Myocyte (in vitro differentiated cells): ENCODE measurements at regions not wholly inside any gene's neighbourhood (a gene's known extent, or its start where the extent isn't known, plus 50 kb on each side); places are given as distances from the start of the nearest gene placed in this dataset.

ENCODE experiments used
- DNase-seq: peaks from one replicate; pipeline ENCODE4 v3.0.0-alpha.2; 2012; ENCODE audit warnings: low read depth

DNA sequence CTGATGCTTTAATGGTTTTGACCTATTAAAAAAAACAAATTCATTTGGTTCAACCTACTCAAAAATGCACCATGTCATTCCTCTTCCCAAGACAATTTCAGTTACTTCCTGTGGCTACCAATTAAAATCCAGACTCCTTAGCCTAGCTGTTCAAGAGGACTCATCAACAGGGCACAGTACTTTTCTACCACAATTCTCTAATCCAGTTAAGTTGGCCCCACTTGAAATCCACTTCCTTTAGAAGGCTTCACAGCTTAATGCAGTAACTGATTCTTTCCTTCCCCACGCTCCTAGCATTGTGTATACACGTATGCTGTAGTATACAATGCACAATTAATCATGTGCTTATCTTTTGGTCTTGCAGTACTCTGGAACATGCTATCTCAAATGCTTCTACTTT lies 129.8 kb downstream of the UGT8 start:
- no peak for DNase-seq

DNA sequence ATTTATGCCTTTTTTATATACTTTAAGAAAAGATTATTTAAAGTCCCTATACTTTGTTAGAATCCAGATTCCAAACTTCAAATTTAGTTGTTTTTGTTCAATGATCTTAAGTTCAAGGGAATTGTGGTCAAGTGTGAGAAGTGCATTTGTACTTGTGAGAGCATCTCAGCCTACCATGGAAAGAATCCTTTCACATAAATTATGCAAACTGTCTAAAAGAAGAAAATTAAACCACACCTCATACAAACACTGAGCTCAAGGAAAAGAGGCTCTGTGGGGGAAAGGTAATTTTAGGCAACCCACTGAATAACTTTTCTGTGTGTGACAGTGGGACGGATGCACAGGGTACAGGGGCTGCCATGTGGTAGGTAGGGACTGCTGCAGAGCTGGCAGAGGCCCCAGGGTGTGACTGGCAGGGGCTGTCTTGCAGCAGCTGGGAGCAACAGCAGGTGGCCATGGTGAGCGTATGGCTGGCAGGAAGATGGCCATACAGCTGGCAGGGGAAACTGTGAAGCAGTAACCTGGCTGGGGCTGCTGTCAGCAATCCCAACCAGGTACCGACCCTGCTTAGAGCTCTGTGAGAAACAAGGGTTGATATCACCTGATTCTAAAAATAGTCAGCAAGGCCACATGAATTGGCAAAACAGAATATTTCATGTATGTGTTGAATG lies 130.6 kb downstream of the UGT8 start:
- DNase-seq, result peak; percentile 8

DNA sequence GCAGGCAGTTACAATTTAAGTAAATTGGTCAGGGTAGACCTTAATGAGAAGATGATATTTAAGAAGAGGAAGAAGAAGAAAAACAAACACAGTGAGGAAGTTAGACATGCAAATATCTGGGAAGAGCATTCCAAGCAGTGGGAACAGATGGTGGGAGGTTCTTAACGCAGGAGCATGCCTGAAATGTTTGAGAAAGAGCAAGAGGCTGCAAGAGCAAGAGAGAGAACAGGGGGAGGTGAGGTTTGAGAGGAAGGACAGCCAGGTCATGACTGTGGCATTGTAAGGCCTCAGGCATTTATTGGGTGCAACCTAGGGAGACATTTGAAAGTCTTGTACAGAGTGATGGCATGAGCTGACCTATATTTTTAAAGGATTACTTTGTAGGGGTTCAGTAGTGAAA lies 136.0 kb downstream of the UGT8 start:
- no peak for DNase-seq

DNA sequence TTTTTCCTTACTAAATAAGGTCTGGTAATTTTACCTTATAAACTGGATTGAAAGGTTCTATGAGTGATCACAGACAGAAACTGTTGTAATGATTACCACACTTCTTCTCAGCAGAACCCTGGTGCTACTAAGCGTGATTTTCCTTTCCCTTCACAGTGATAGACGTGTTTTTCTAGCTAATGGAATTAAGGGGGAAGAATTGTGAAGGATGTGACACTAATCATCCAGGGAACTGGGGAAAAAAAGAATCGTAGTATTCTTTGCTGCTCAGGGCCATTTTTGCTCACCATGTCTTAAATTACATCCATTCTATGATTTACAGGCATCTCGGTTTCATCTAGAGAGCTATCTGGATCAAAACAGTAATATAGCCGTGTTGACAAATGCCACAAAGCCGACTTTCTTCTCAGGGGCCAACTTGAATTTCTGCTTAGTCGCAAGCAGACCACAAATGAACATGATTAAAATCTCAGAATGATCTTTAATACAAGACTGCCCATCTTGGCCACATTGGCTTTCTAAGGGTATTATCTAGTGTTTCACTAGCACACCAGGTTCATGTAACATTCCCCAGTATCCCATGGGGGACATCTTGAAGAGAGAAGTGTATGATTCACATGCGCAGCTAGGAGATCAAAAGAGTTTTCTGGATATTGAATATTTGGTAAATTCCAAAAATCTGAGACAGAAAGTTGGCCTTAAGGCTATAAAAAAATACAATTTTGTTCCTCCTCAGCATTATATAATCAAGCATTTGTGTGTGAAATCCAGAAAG lies 154.0 kb downstream of the UGT8 start:
- no peak for DNase-seq

DNA sequence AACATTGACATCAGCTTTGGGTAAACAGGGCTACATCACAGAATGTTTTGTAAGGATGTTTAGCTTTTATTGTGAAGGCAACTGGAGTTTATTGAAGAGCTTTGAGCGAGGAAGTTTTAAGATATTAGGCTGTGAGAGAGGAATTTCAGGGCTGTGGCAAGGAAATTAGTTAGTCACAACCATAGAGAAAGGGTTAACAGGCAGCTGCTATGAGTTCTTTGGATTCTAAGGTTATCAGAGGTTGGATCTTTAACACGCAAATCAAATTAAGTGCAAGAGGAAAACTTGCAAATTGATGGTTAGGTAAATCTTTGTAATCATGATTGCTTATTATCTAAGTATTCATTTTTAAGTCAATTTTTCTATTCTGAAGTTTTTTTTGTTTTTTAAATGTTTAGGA lies 156.0 kb downstream of the UGT8 start:
- DNase-seq, result no peak

DNA sequence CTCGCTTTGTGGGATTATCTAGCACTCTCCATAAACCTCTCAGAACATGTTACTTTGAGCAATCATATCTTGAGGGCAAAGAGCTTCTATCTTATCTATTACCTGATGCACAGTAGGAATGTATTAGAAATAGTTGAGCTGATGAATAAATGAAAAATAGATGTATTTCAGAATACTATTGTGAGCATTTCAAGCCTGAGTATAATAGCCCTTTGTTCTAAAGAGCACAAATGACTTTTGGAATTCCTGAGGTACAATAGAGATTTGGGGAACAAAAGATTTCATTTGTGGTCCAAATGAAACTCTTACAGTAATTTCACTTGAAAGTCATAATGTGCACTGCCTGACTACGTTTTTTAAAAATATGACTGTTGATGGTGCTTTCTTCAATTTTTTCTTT lies 159.5 kb downstream of the UGT8 start:
- no peak for DNase-seq

DNA sequence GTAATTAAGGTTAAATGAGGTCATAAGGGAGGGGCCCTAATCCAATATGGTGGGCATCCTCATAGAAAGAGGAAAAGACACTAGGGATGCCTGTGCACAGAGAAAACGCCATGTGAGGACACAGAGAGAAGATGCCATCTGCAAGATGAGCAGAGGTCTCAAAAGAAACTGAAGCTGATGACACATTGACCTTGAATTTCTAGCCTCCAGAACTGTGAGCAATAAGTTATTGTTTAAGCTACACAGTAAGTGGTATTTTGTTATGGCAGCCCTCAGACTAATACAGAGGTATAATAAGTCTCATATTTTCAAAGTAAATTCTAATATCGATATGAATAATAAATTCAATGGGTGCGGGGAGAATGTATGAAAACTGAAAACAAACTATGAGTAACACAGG lies 169.9 kb downstream of the UGT8 start:
- DNase-seq, result no peak

DNA sequence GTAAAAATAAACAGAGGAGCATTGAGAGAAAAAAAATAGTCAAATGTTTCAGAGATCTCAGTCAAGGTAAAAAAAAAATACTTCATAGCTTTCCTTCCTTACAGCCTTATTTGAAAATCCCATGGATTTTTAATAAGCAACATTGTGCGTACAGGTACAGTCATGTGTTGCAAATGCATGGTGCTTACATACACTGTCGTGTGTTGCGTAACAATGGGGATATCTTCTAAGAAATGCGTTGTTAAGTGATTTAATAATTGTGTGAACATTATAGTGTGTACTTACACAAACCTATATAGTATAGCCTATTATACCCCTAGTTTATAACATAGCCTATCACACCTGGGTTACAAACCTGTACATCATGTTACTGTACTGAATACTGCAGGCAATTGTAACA lies 172.0 kb downstream of the UGT8 start:
- DNase-seq, result no peak

DNA sequence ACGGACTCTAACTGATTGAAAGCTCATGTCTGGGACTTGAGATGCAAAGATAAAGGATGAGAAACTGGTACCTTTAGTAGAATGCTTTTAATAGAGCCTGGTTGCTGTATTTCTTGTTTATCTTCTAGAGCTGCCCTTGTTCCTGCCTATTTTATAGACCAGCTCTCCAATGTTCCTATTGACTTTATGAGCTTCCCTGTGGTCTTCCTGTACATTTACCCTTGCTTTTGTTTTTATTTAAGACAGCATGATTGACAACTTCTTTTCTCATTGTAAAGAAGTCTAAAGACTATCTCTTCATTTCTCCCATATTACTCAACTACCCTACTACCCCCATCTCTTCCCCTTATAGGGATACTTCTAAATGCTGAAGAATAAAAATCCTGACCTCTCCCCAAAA lies 174.7 kb downstream of the UGT8 start:
- no peak for DNase-seq
